ENCODE measurements at regions not wholly inside any gene's neighbourhood (a gene's known extent, or its start where the extent isn't known, plus 50 kb on each side); places are given as distances from the start of the nearest gene placed in this dataset.

DNA sequence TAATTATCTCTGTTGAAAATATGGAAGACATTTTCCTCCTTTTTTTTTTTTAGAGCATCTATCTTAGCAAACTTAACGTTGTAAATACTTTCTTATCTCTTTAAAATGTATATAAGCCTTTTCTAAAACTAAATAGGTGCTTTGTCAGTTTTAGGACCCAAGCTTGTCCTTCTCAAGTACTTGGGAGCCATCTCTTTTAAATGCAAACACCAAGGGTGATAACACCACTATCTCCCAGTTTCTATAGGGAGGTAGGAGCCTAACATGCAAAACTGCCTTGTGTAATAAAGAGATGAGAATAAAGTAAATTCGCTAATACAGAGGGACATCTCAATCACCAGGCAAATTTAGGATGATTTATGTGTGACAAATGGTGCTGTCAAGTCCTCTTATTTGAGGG lies 157.0 kb upstream of the FAM83B start:
- TF ChIP-seq, protein P1, sequence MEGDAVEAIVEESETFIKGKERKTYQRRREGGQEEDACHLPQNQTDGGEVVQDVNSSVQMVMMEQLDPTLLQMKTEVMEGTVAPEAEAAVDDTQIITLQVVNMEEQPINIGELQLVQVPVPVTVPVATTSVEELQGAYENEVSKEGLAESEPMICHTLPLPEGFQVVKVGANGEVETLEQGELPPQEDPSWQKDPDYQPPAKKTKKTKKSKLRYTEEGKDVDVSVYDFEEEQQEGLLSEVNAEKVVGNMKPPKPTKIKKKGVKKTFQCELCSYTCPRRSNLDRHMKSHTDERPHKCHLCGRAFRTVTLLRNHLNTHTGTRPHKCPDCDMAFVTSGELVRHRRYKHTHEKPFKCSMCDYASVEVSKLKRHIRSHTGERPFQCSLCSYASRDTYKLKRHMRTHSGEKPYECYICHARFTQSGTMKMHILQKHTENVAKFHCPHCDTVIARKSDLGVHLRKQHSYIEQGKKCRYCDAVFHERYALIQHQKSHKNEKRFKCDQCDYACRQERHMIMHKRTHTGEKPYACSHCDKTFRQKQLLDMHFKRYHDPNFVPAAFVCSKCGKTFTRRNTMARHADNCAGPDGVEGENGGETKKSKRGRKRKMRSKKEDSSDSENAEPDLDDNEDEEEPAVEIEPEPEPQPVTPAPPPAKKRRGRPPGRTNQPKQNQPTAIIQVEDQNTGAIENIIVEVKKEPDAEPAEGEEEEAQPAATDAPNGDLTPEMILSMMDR (IDR thresholded peaks at IDR 0.05): no peak
- TF ChIP-seq ZFX (IDR thresholded peaks at IDR 0.05; ENCODE audit: borderline replicate concordance): no peak

All from 22Rv1 (cell line).